GM12891 (cell line): ENCODE measurements at regions not wholly inside any gene's neighbourhood (a gene's known extent, or its start where the extent isn't known, plus 50 kb on each side); places are given as distances from the start of the nearest gene placed in this dataset.

Experiments
- POLR2A ChIP-seq: IDR thresholded peaks from 2 replicates; pipeline ENCODE4 v1.6.1; 2011; ENCODE audit warnings: low read depth, low read length, control low read depth
- POLR2AphosphoS5 ChIP-seq: IDR thresholded peaks from 2 replicates; pipeline ENCODE4 v1.6.1; 2011; ENCODE audit warnings: low read depth, low read length, control low read depth
- POU2F2 ChIP-seq: IDR thresholded peaks from 2 replicates; pipeline ENCODE4 v1.6.1; 2011; ENCODE audit warnings: low read depth, mild to moderate bottlenecking, control low read depth, low read length, moderate library complexity
- TAF1 ChIP-seq: IDR thresholded peaks from 2 replicates; pipeline ENCODE4 v1.6.1; 2011; ENCODE audit warnings: low read depth, low read length, control low read depth

GRCh38 chr16:6926762-6927161 lies 405.9 kb upstream of the RBFOX1 start:
- no peak for TF ChIP-seq POLR2A
- no peak for TF ChIP-seq TAF1
- TF ChIP-seq POLR2AphosphoS5, result no peak
- TF ChIP-seq POU2F2, result no peak
